ENCODE measurements at regions not wholly inside any gene's neighbourhood (a gene's known extent, or its start where the extent isn't known, plus 50 kb on each side); places are given as distances from the start of the nearest gene placed in this dataset.

DNA sequence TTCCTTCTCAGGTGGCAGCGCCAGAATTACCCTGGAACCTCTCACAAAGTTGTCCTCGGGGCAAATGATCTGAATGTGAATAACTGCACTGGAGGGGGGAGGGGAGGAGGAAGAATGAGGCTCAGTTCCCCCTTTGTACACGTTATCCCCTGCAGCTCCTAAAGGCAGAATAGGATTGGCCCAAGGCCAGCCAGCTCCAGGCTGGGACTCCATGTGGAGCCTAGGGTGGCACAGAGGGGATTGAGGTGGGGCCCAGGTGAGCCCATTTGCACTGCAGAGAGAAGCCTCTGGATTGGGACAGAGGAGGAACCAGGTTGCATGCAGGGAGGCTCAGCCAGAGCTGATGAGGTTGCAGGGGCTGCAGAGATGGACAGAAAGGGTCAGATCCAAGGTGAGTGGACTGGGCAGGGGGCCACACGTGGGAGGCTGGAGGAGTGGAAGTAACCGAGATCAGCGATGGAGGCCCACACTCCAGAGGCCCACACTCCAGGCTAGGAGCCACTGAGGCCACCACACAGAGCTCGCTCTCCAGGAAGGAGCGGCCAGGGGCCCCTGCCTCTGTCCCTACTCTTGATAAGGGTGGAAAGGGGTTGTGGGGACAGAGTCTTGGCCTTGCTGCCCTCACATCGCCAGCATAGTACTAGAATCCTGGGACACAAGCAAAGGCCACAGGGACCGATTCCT, 78.6 kb downstream of the RBFOX3 start:
- CTCF ChIA-PET = no interaction called here
- Histone ChIP-seq H3K79me2 (ENCODE audit: control insufficient read depth, insufficient read depth, low read length) (no peaks in the 10 kb centered on the region), H2AFZ (ENCODE audit: low read depth, low read length) (no peak overlapping the region), H3K9me1 (replicated peaks; ENCODE audit: control insufficient read depth, extremely low read depth, insufficient read depth, low read length) (no peaks in the 10 kb centered on the region), H3K27ac (ENCODE audit: insufficient read depth, low read depth, low read length) (no peak overlapping the region), H3K9ac (replicated peaks; ENCODE audit: extremely low read depth, insufficient read depth, low read length) (no peak overlapping the region), H3K4me2 (ENCODE audit: insufficient read depth, low read length) (no peak overlapping the region), H3K27me3 (ENCODE audit: control insufficient read depth in 2 of 2, insufficient read depth in 2 of 2, low read length in 2 of 2) (no peaks in the 10 kb centered on the region), H4K20me1 (replicated peaks; ENCODE audit: control insufficient read depth, extremely low read depth, insufficient read depth, low read length) (no peaks in the 10 kb centered on the region), H3K4me1 (ENCODE audit: control insufficient read depth, extremely low read depth, insufficient read depth, low read length) (no peaks in the 10 kb centered on the region), H3K9me3 (replicated peaks; ENCODE audit: control insufficient read depth, insufficient read depth, low read length) (no peaks in the 10 kb centered on the region), H3K4me3 (replicated peaks in 1 of 3; ENCODE audit: insufficient read depth in 1 of 3, low read depth in 1 of 3, low read length in 3 of 3) (no peak overlapping the region), H3K36me3 (ENCODE audit: control insufficient read depth in 2 of 2, extremely low read depth in 1 of 2, insufficient read depth in 2 of 2, low read length in 2 of 2) (no peaks in the 10 kb centered on the region)
- FAIRE-seq = no peak
- POLR2A ChIA-PET = no interaction called here
- TF ChIP-seq CTCF (IDR thresholded peaks at IDR 0.05; ENCODE audit: extremely low read depth in 1 of 2, insufficient read depth in 1 of 2, low read depth in 1 of 2, low read length in 2 of 2) (no peak), JUN (IDR thresholded peaks at IDR 0.05; ENCODE audit: borderline replicate concordance, insufficient read depth, insufficient read length, low read depth) (no peak), EZH2 (IDR thresholded peaks at IDR 0.05; ENCODE audit: borderline replicate concordance, low read depth, low read length, severe bottlenecking) (no peak), GATA2 (IDR thresholded peaks at IDR 0.05; ENCODE audit: insufficient read depth, insufficient read length, low read depth, low read length) (no peak), FOS (IDR thresholded peaks at IDR 0.05; ENCODE audit: borderline replicate concordance, insufficient read depth, low read length) (no peak), MYC (IDR thresholded peaks at IDR 0.05; ENCODE audit: low read depth, low read length) (no peak), POLR2AphosphoS5 (IDR thresholded peaks at IDR 0.05; ENCODE audit: insufficient read depth, low read depth, low read length) (no peak), POLR2A (IDR thresholded peaks at IDR 0.05; ENCODE audit: low read depth, low read length) (no peak)
- TF ChIP-seq, protein P1, sequence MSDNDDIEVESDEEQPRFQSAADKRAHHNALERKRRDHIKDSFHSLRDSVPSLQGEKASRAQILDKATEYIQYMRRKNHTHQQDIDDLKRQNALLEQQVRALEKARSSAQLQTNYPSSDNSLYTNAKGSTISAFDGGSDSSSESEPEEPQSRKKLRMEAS (IDR thresholded peaks at IDR 0.05; ENCODE audit: insufficient read depth, insufficient read length) = no peak
- DNase-seq (ENCODE audit: low read depth, low spot score) = no peak
- dilution Hi-C loops (cut with MboI; ENCODE audit: extremely low pct_ligation_motif_present, low sequenced_read_pairs) = no loop called here
- intact Hi-C loops (cut with micrococcal nuclease) = no loop called here
- BruUV-seq (replicated peaks) = no TSS peak
